ENCODE measurements at regions not wholly inside any gene's neighbourhood (a gene's known extent, or its start where the extent isn't known, plus 50 kb on each side); places are given as distances from the start of the nearest gene placed in this dataset.
"Not testable (repeated sequence)": the region's sequence is repeated elsewhere in the genome, so short reads cannot be mapped to it uniquely, and the experiment has no call there.

GRCh38 chr14:105619324-105619723 is 92.9 kb downstream of the TMEM121 start:
- H4K20me1 ChIP-seq (ENCODE audit: control insufficient read depth, insufficient read depth, low read length, poor library complexity, severe bottlenecking); H3K9me3 Mint-ChIP-seq (ENCODE audit: insufficient read depth); DNase-seq; H3K4me1 ChIP-seq (ENCODE audit: control insufficient read depth in 2 of 2, insufficient read depth in 2 of 2, low read length in 2 of 2); H2AFZ ChIP-seq (ENCODE audit: insufficient read depth, low read depth, low read length, poor library complexity, severe bottlenecking); CTCF ChIA-PET; H3K4me3 Mint-ChIP-seq; H3K79me2 ChIP-seq (ENCODE audit: control insufficient read depth, insufficient read depth, low read length); H3K36me3 ChIP-seq (replicated peaks in 1 of 2; ENCODE audit: control extremely low read depth in 1 of 2, control insufficient read depth in 1 of 2, extremely low read depth in 1 of 2, insufficient read depth in 2 of 2, low read length in 1 of 2); H3K27me3 Mint-ChIP-seq; POLR2A ChIA-PET; H3K4me1 Mint-ChIP-seq; H3K9me3 ChIP-seq (ENCODE audit: control extremely low read depth in 1 of 3, control insufficient read depth in 2 of 3, insufficient read depth in 1 of 3, low read length in 2 of 3); intact Hi-C loops (cut with micrococcal nuclease); H3K27ac ChIP-seq (ENCODE audit: low read length in 2 of 2); ATAC-seq (ENCODE audit: low read depth); H3K27ac Mint-ChIP-seq; H3K9ac ChIP-seq (ENCODE audit: low read length); H3K4me2 ChIP-seq (replicated peaks; ENCODE audit: low read depth, low read length, poor library complexity, severe bottlenecking); H3K27me3 ChIP-seq (replicated peaks in 1 of 4; ENCODE audit: control extremely low read depth in 1 of 4, control insufficient read depth in 3 of 4, insufficient read depth in 4 of 4, low read length in 3 of 4); H3K4me3 ChIP-seq (ENCODE audit: control extremely low read depth in 1 of 5, extremely low read depth in 1 of 5, insufficient read depth in 1 of 5, low read depth in 2 of 5, low read length in 4 of 5): not testable (repeated sequence)
- WGBS (ENCODE audit: insufficient coverage): no CpG with 5 or more reads among the region's 6 CpGs

GRCh38 chr14:105620178-105620864 is 93.9 kb downstream of the TMEM121 start:
- WGBS (ENCODE audit: insufficient coverage): 98% methylated on average over 7 of the region's 35 CpGs
- H3K27me3 ChIP-seq (replicated peaks in 1 of 4; ENCODE audit: control extremely low read depth in 1 of 4, control insufficient read depth in 3 of 4, insufficient read depth in 4 of 4, low read length in 3 of 4); H4K20me1 ChIP-seq (ENCODE audit: control insufficient read depth, insufficient read depth, low read length, poor library complexity, severe bottlenecking); DNase-seq; H3K79me2 ChIP-seq (ENCODE audit: control insufficient read depth, insufficient read depth, low read length); H3K4me2 ChIP-seq (replicated peaks; ENCODE audit: low read depth, low read length, poor library complexity, severe bottlenecking); H3K27me3 Mint-ChIP-seq; H3K27ac Mint-ChIP-seq; H3K27ac ChIP-seq (ENCODE audit: low read length in 2 of 2); intact Hi-C loops (cut with micrococcal nuclease); H3K9me3 Mint-ChIP-seq (ENCODE audit: insufficient read depth); CTCF ChIA-PET; H3K9ac ChIP-seq (ENCODE audit: low read length); H3K4me3 Mint-ChIP-seq; H3K4me1 ChIP-seq (ENCODE audit: control insufficient read depth in 2 of 2, insufficient read depth in 2 of 2, low read length in 2 of 2); H3K9me3 ChIP-seq (ENCODE audit: control extremely low read depth in 1 of 3, control insufficient read depth in 2 of 3, insufficient read depth in 1 of 3, low read length in 2 of 3); POLR2A ChIA-PET; H3K36me3 ChIP-seq (replicated peaks in 1 of 2; ENCODE audit: control extremely low read depth in 1 of 2, control insufficient read depth in 1 of 2, extremely low read depth in 1 of 2, insufficient read depth in 2 of 2, low read length in 1 of 2); ATAC-seq (ENCODE audit: low read depth); H3K4me3 ChIP-seq (ENCODE audit: control extremely low read depth in 1 of 5, extremely low read depth in 1 of 5, insufficient read depth in 1 of 5, low read depth in 2 of 5, low read length in 4 of 5); H2AFZ ChIP-seq (ENCODE audit: insufficient read depth, low read depth, low read length, poor library complexity, severe bottlenecking): not testable (repeated sequence)
- H3K4me1 Mint-ChIP-seq: peaks cover 11% of the 10 kb centered on the region

- H3K4me3 ChIP-seq (ENCODE audit: control extremely low read depth in 1 of 5, extremely low read depth in 1 of 5, insufficient read depth in 1 of 5, low read depth in 2 of 5, low read length in 4 of 5); POLR2A ChIA-PET; H3K79me2 ChIP-seq (ENCODE audit: control insufficient read depth, insufficient read depth, low read length); H3K4me2 ChIP-seq (replicated peaks; ENCODE audit: low read depth, low read length, poor library complexity, severe bottlenecking); H3K27ac Mint-ChIP-seq; H3K9me3 Mint-ChIP-seq (ENCODE audit: insufficient read depth); H4K20me1 ChIP-seq (ENCODE audit: control insufficient read depth, insufficient read depth, low read length, poor library complexity, severe bottlenecking); CTCF ChIA-PET; DNase-seq; H3K27me3 Mint-ChIP-seq; H3K4me3 Mint-ChIP-seq; H3K27ac ChIP-seq (ENCODE audit: low read length in 2 of 2); intact Hi-C loops (cut with micrococcal nuclease); H2AFZ ChIP-seq (ENCODE audit: insufficient read depth, low read depth, low read length, poor library complexity, severe bottlenecking); H3K36me3 ChIP-seq (replicated peaks in 1 of 2; ENCODE audit: control extremely low read depth in 1 of 2, control insufficient read depth in 1 of 2, extremely low read depth in 1 of 2, insufficient read depth in 2 of 2, low read length in 1 of 2); H3K4me1 ChIP-seq (ENCODE audit: control insufficient read depth in 2 of 2, insufficient read depth in 2 of 2, low read length in 2 of 2); ATAC-seq (ENCODE audit: low read depth); H3K9me3 ChIP-seq (ENCODE audit: control extremely low read depth in 1 of 3, control insufficient read depth in 2 of 3, insufficient read depth in 1 of 3, low read length in 2 of 3); H3K27me3 ChIP-seq (replicated peaks in 1 of 4; ENCODE audit: control extremely low read depth in 1 of 4, control insufficient read depth in 3 of 4, insufficient read depth in 4 of 4, low read length in 3 of 4); H3K9ac ChIP-seq (ENCODE audit: low read length): not testable (repeated sequence)
- 100% methylated on average over 1 of the region's 21 CpGs for WGBS (ENCODE audit: insufficient coverage)
- peaks cover 11% of the 10 kb centered on the region for H3K4me1 Mint-ChIP-seq
Observed at GRCh38 chr14:105620865-105621471, 94.6 kb downstream of the TMEM121 start.
